H1 (cell line): ENCODE measurements at regions not wholly inside any gene's neighbourhood (a gene's known extent, or its start where the extent isn't known, plus 50 kb on each side); places are given as distances from the start of the nearest gene placed in this dataset.

Experiments
- EP300 ChIP-seq, 2 experiments: IDR thresholded peaks; 1 replicate in 1 of 2; 2 replicates in 1 of 2; pipeline ENCODE4 v1.6.1; 2011 to 2012; ENCODE audit warnings: low read depth in 2 of 2, low read length in 2 of 2, mild to moderate bottlenecking in 2 of 2, borderline replicate concordance in 1 of 2, inconsistent platforms in 1 of 2, moderate library complexity in 1 of 2

DNA sequence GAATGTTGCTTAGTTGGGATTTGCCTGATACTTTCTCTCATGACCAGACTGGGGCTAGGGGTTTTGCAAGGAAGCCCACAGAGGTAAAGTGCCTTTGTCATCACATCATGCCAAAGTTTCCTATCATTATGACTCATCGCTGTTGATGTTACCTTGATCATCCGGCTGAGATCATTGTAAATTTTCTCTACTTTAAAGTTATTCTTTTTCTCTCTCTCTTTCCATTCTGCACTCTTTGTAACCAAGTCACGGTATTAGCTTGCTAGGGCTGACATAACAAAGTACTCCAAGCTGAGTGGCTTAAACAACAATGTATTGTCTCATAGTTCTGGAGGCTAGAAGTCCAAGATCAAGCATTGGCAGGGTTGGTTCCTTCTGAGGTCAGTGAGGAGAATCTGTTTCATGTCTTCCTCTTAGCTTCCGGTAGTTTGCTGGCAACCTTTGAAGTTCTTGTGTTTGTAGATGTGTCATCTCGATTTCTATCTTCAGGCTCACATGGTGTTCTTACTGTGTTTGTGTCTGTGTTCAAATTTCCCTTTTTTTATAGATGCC, 113.0 kb downstream of the DTHD1 start (continued):
- no peak for TF ChIP-seq EP300 (IDR thresholded peaks at IDR 0.05; ENCODE audit: borderline replicate concordance in 1 of 2, low read depth in 2 of 2, low read length in 2 of 2)
- TF ChIP-seq, all 59 proteins: peak for 0
